Fibroblast of skin of scalp (primary cell): ENCODE measurements at regions not wholly inside any gene's neighbourhood (a gene's known extent, or its start where the extent isn't known, plus 50 kb on each side); places are given as distances from the start of the nearest gene placed in this dataset.
"Not testable (repeated sequence)": the region's sequence is repeated elsewhere in the genome, so short reads cannot be mapped to it uniquely, and the experiment has no call there.

Experiments
- DNase-seq: peaks from one replicate; pipeline ENCODE4 v3.0.0-alpha.2; 2013

GRCh38 chr6:137307163-137307854 is 88.1 kb upstream of the IFNGR1 start:
- DNase-seq = no peak

- DNase-seq = no peak
Measured at GRCh38 chr6:137305691-137306090, 86.5 kb upstream of the IFNGR1 start.

- DNase-seq = no peak
Measured at GRCh38 chr6:137304020-137304780, 85.0 kb upstream of the IFNGR1 start.

GRCh38 chr6:137303441-137303840 is 84.3 kb upstream of the IFNGR1 start:
- no peak for DNase-seq

DNA sequence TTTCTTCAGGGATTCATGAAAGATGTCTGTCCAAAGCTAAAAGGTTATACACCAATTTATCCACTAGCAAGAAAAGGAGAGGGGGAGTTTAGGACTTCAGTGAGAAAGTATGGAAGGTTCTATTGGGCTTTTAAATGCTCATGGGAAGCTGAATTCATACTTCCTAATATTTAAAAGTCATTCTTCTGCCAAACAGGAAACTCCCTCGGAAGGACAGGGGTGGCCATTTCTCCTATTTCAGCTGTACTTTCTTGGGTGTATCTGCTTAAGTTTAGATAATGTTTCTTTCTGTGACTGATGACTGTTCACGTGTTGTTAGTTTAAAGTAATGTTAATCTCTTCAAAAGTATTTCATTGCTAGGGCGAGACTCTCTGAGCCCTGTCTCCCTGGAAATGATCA is 80.5 kb upstream of the IFNGR1 start:
- DNase-seq = no peak

DNA sequence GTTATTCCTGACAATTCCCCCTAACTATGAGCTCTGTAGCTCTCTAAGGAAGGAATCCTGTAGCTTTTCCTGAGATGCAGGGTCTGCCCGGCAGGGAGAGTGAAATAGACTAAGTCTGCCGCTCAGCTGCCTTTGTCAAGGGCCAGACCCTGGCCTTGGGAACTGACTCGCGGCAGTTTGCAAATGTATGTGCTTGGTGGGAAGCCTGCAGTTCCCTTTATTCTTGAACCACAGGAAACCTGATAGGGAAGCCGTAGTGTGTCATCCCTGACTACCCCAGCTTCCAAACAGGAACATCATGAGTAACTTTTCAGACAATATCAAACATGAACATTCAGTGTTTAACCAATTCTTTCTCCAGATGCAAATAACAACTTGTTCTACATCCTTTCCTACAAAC is 78.7 kb upstream of the IFNGR1 start:
- DNase-seq = peak; percentile 42

DNA sequence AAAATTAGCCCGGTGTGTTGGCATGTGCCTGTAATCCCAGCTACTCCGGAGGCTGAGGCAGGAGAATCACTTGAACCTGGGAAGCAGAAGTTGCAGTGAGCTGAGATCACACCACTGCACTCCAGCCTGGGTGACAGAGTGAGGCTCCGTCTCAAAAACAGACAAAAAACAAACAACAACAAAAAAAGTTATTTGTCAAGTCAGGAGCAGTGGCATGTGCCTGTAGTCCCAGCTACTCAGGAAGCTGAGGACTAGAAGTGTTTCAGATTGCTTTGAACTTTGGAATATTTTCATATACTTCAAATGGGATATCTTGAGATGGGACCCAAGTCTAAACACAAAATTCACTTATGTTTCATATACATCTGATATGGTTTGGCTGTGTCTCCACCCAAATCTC is 73.1 kb upstream of the IFNGR1 start:
- DNase-seq = not testable (repeated sequence)

GRCh38 chr6:137291441-137291840 is 72.3 kb upstream of the IFNGR1 start:
- DNase-seq = no peak

- DNase-seq = no peak
Measured at GRCh38 chr6:137290601-137291261, 71.5 kb upstream of the IFNGR1 start.

DNA sequence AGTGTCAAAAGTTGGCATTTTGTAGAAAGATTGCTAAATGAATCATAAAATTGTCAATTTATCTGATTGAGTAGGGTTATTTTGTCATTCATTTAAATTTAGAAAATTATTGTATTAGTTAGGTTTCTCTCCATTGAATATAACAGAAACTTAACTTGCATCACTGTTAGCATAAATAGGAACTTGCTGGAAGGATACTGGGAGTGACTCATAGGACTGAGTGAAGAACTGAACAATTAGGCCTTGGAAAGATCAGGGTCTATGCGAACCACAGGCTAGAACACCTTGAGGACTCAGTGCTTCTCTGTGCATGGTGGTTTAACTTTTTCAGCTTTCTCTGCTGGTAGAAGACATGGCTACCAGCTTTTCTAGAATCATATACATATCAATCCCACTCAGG is 67.7 kb upstream of the IFNGR1 start:
- DNase-seq = no peak

- DNase-seq = no peak
Measured at GRCh38 chr6:137286368-137286767, 67.2 kb upstream of the IFNGR1 start.

DNA sequence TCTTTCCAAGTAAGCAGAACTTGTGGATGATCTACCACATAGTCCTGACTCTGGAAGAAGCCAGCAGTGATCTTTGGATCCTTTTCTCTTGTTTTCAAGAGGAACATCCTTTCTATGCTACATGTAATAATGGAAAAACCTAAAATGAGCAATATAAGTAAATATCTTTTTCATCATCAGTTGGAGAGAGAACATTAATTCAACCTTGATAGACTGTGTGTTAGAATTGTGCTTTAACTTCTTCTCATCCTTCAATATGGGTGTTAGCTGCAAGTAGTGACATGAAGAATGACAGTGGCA is 65.6 kb upstream of the IFNGR1 start:
- no peak for DNase-seq

GRCh38 chr6:137283940-137284810 is 65.0 kb upstream of the IFNGR1 start:
- DNase-seq = no peak

- no peak for DNase-seq
Measured at GRCh38 chr6:137283080-137283479, 63.9 kb upstream of the IFNGR1 start.

GRCh38 chr6:137282254-137282653 is 63.1 kb upstream of the IFNGR1 start:
- no peak for DNase-seq

DNA sequence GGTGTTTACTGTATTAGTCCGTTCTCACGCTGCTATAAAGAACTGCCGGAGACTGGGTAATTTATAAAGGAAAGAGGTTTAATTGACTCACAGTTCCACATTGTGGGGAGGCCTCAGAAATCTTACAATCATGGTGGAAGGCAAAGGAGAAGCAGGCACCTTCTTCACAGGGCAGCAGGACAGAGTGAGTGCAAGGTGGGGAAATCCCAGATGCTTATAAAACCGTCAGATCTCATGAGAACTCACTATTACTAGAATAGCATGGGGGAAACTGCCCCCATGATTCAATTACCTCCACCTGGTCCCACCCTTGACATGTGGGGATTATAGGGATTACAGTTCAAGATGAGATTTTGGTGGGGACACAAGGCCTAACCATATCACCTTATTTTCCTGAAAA is 60.1 kb upstream of the IFNGR1 start:
- DNase-seq = not testable (repeated sequence)

- peak; percentile 94 for DNase-seq
Measured at GRCh38 chr6:137277971-137278637, 58.9 kb upstream of the IFNGR1 start.

DNA sequence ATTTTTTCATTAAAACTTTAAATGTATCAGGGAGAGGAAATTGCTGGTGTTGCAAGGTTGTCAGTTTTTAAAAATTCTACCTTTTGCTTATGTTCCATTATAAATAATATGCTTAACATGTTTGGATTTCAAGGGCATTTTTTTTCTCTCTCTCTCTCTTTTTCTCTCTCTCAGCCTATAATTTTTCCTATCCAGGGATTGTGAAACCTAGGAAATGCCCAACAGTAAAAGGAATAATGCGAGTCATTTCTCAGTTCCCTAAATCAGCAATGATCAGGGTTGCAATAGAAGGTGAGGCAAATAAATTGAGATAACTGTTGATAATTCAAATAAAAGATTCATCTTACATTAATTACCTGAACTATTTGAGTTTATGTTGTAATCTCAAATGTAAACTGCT is 53.2 kb upstream of the IFNGR1 start:
- no peak for DNase-seq

DNA sequence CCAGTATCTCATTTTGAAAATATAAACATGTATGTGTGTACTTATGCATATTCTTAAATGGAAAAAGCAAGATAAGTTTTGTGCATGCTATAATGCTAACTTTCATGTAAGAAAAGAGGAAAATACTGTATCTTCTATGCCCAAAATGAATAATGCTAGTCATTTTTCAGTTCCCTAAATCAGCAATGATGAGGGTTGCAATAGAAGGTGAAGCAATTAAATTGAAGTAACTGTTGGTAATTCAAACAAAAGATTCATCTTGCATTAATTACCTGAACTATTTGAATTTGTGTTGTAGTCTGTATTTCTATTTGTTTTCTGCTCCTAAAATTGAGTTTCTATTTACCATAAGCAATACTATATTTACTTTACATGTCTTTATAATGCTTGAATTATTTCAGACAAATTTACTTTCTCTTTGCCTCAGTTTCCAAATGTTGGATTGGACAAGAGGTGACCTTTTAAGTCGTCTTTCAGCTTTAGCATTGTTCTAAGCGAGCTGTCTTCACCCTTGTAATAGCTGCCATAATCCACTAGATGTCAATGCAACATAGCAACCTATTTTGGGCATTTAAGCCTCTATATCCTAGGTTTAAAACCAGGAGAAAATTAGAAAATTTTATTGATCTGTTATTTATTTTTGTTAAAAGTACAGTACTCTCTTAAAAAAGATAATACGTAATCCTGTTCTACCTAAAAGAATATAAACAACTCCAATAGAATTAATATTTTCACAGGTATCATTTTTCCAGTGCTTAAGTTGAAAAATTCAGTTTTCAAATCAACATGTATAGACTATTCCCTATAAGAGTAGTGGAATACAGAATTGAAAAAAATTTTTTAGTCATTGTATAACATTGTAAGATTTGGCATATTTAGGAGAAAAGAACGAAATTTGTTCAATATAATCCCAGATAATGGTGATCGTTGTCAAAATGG is 52.3 kb upstream of the IFNGR1 start:
- DNase-seq = peak; percentile 53

DNA sequence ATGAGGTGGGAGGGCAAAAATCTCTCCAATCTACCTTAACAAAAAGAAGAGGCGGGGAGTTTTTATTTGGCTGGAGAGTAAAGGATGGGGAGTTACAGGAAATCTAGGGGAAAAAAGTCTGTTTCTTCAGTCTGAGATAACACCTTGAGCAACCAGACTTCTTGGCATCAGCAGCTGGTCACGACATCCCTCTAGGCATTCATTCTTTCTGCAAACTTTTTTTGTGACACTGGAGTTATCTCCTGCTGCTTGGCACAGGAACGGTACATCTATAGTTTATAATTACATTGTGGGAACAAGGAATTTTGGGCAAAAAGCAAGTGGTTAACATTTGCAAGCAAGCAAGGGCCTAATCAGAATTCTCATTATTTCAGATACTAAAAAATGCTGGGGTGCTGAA is 50.6 kb upstream of the IFNGR1 start:
- no peak for DNase-seq

- no peak for DNase-seq
Measured at GRCh38 chr6:137269347-137269746, 50.2 kb upstream of the IFNGR1 start.
